Endodermal cell (in vitro differentiated cells): ENCODE measurements at regions not wholly inside any gene's neighbourhood (a gene's known extent, or its start where the extent isn't known, plus 50 kb on each side); places are given as distances from the start of the nearest gene placed in this dataset.
A peak's percentile ranks its signal among the peaks of the same experiment; 100 is the strongest.

ENCODE experiments used
- DNase-seq: peaks from one replicate; pipeline ENCODE4 v3.0.0-alpha.2; 2017
- H3K27ac ChIP-seq: 2 replicates; pipeline ENCODE4 v1.5.1; 2013; ENCODE audit warnings: mild to moderate bottlenecking, low read depth, low read length, moderate library complexity
- H3K27me3 ChIP-seq: 2 replicates; pipeline ENCODE4 v1.6.1; 2013; ENCODE audit warnings: mild to moderate bottlenecking, low read length, moderate library complexity; ENCODE audit not compliant: insufficient read depth, control insufficient read depth, poor library complexity, severe bottlenecking
- H3K36me3 ChIP-seq: 2 replicates; pipeline ENCODE4 v1.7.0; 2013; ENCODE audit warnings: mild to moderate bottlenecking, low read length, moderate library complexity; ENCODE audit not compliant: control insufficient read depth, insufficient read depth
- H3K4me1 ChIP-seq: one replicate; pipeline ENCODE4 v1.7.0; 2013; ENCODE audit warnings: low read length; ENCODE audit not compliant: control insufficient read depth, insufficient read depth
- H3K4me3 ChIP-seq: 2 replicates; pipeline ENCODE4 v1.5.1; 2013; ENCODE audit warnings: mild to moderate bottlenecking, low read length, moderate library complexity
- H3K9ac ChIP-seq: 2 replicates; pipeline ENCODE4 v1.6.1; 2013; ENCODE audit warnings: mild to moderate bottlenecking, low read length, moderate library complexity; ENCODE audit not compliant: poor library complexity, severe bottlenecking; ENCODE audit errors: extremely low read depth
- H3K9me3 ChIP-seq: 2 replicates; pipeline ENCODE4 v1.6.1; 2013; ENCODE audit warnings: mild to moderate bottlenecking, low read length, moderate library complexity; ENCODE audit not compliant: control insufficient read depth
- H3K27ac Mint-ChIP-seq: 2 replicates; pipeline ENCODE4 v1.8.0; 2020; ENCODE audit warnings: mixed read lengths
- H3K27me3 Mint-ChIP-seq: 2 replicates; pipeline ENCODE4 v1.8.0; 2021; ENCODE audit warnings: mild to moderate bottlenecking, mixed read lengths; ENCODE audit not compliant: insufficient read depth
- H3K36me3 Mint-ChIP-seq: 2 replicates; pipeline ENCODE4 v1.8.0; 2020; ENCODE audit warnings: low read depth, mixed read lengths
- H3K4me1 Mint-ChIP-seq: 2 replicates; pipeline ENCODE4 v1.8.0; 2020; ENCODE audit warnings: mixed read lengths
- H3K4me3 Mint-ChIP-seq: 2 replicates; pipeline ENCODE4 v1.8.0; 2020; ENCODE audit warnings: mild to moderate bottlenecking, moderate library complexity, mixed read lengths
- H3K9me3 Mint-ChIP-seq: 2 replicates; pipeline ENCODE4 v1.8.0; 2020; ENCODE audit warnings: mild to moderate bottlenecking, mixed read lengths
- WGBS, 2 experiments: methylation state at CpG; one replicate each; pipeline versions ENCODE4 v1.1.5 to v1.1.7; 2013; ENCODE audit warnings: missing lambda C conversion rate in 2 of 2, mixed read lengths in 1 of 2; ENCODE audit not compliant: insufficient coverage in 1 of 2, insufficient read length in 1 of 2; 5-methylcytosine and 5-hydroxymethylcytosine counted together
- TF ChIP-seq, protein P1 (sequence below): fragments of 200-600 bp; sonication (generic); conservative IDR thresholded peaks from 2 replicates; pipeline ENCODE4 v1.5.0; 2021; ENCODE audit warnings: antibody characterized with exemption, mild to moderate bottlenecking

DNA sequence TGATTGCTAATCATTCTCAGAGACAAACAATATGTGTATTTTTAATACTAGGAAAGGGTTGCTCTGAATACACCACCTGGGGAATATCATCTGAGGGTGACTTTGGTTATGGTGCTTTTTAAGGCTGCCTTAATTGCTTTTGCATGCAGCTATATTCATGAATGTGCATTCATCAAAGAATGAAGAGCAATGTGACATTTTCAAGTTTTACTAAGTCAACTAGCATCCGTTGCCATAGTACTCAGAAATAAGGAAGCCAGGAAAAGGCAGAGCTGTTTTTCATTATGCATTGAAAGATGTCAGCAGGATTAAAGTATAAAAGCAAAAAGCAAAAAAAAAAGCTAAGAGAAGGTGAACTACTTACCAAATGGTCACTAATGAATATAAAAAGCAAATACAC lies 67.4 kb upstream of the PCDH18 start:
- no peaks in the 10 kb centered on the region for H3K4me1 Mint-ChIP-seq
- H3K36me3 Mint-ChIP-seq, result no peaks in the 10 kb centered on the region
- Histone ChIP-seq H3K9ac (no peak overlapping the region), H3K4me1 (no peaks in the 10 kb centered on the region), H3K4me3 (no peak overlapping the region), H3K9me3 (no peaks in the 10 kb centered on the region), H3K27ac (peak overlapping the region; percentile 47), H3K27me3 (no peaks in the 10 kb centered on the region), H3K36me3 (no peaks in the 10 kb centered on the region)
- H3K27ac Mint-ChIP-seq, result no peak overlapping the region
- DNase-seq, result no peak
- H3K27me3 Mint-ChIP-seq, result no peaks in the 10 kb centered on the region
- WGBS, 2 experiments, result 88% methylated on average over 1 of the region's 1 CpG; no CpG with 5 or more reads in 1 of the 2 experiments
- H3K9me3 Mint-ChIP-seq, result peaks cover 3% of the 10 kb centered on the region
- TF ChIP-seq, protein P1, sequence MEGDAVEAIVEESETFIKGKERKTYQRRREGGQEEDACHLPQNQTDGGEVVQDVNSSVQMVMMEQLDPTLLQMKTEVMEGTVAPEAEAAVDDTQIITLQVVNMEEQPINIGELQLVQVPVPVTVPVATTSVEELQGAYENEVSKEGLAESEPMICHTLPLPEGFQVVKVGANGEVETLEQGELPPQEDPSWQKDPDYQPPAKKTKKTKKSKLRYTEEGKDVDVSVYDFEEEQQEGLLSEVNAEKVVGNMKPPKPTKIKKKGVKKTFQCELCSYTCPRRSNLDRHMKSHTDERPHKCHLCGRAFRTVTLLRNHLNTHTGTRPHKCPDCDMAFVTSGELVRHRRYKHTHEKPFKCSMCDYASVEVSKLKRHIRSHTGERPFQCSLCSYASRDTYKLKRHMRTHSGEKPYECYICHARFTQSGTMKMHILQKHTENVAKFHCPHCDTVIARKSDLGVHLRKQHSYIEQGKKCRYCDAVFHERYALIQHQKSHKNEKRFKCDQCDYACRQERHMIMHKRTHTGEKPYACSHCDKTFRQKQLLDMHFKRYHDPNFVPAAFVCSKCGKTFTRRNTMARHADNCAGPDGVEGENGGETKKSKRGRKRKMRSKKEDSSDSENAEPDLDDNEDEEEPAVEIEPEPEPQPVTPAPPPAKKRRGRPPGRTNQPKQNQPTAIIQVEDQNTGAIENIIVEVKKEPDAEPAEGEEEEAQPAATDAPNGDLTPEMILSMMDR, result no peak
- no peak overlapping the region for H3K4me3 Mint-ChIP-seq

DNA sequence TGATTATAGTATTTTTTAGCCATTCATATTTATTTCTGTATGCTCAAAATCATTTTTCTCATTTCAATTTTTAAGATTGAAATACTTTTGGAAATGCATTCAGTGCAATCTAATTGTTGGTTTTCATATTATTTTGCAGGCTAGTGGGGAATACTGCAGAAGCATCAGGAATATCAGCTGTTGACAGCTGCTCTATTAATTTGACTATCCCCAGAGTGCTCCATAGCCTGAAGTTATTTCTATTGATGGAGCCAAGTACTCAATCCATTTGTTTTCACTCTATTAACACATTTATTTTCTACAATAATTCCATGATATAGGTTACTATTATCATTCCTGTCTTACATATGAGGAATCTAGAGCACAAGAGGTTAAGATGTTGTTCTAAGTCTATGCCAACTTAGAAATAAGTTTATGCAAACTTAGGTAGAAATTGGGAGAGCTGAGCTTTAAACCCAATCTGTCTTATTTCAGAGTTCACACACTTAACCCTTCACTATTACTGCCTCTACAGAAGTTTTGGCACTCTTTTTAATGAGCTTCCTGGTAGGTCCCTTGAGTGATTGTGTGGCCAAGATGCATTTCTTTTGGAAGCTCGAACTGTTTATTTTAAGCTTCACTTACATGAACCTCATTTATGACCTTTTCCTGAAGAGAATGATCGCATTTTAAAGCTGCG lies 65.6 kb upstream of the PCDH18 start:
- H3K27me3 ChIP-seq, result no peaks in the 10 kb centered on the region
- H3K4me3 ChIP-seq, result no peak overlapping the region
- no peaks in the 10 kb centered on the region for H3K36me3 Mint-ChIP-seq
- H3K4me3 Mint-ChIP-seq, result no peak overlapping the region
- TF ChIP-seq, protein P1, result no peak
- H3K27ac ChIP-seq, result peak overlapping the region; percentile 10
- no peaks in the 10 kb centered on the region for H3K36me3 ChIP-seq
- peaks cover 3% of the 10 kb centered on the region for H3K9me3 Mint-ChIP-seq
- H3K9ac ChIP-seq, result no peak overlapping the region
- 60 to 85% methylated on average over 1 to 3 of the region's 3 CpGs for WGBS, 2 experiments
- H3K27me3 Mint-ChIP-seq, result no peaks in the 10 kb centered on the region
- no peak overlapping the region for H3K27ac Mint-ChIP-seq
- H3K4me1 Mint-ChIP-seq, result no peaks in the 10 kb centered on the region
- no peak for DNase-seq
- no peaks in the 10 kb centered on the region for H3K9me3 ChIP-seq
- no peaks in the 10 kb centered on the region for H3K4me1 ChIP-seq

DNA sequence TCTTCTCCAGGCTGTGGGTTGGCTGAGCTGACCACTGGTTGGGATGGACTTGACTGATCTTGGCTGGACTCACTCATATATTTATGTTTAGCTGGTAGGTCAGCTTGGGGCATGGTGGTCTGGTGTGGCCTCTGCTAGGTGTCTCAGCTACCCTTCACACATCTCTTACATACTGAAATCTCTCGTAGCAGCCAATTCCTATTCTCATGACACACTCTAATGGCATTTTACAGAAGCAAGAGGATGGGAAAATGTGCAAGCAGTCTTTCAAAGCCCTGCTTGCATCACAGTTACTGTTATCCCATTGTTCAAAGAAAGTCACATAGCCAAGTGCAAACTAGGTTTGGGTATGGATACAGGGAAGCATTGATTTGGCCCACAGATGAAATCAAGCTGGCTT lies 55.5 kb upstream of the PCDH18 start:
- H3K9me3 Mint-ChIP-seq, result no peaks in the 10 kb centered on the region
- H3K27ac ChIP-seq, result no peak overlapping the region
- no peaks in the 10 kb centered on the region for H3K4me1 Mint-ChIP-seq
- no peaks in the 10 kb centered on the region for H3K36me3 Mint-ChIP-seq
- TF ChIP-seq, protein P1, result no peak
- no peaks in the 10 kb centered on the region for H3K9me3 ChIP-seq
- H3K4me3 Mint-ChIP-seq, result no peak overlapping the region
- H3K36me3 ChIP-seq, result no peaks in the 10 kb centered on the region
- no peaks in the 10 kb centered on the region for H3K4me1 ChIP-seq
- DNase-seq, result no peak
- no peaks in the 10 kb centered on the region for H3K27me3 ChIP-seq
- H3K9ac ChIP-seq, result no peak overlapping the region
- H3K4me3 ChIP-seq, result no peak overlapping the region
- no peak overlapping the region for H3K27ac Mint-ChIP-seq
- WGBS, 2 experiments, result 88% methylated on average over 1 of the region's 1 CpG; no CpG with 5 or more reads in 1 of the 2 experiments
- no peaks in the 10 kb centered on the region for H3K27me3 Mint-ChIP-seq
